Astrocyte of the spinal cord (primary cell): ENCODE measurements at regions not wholly inside any gene's neighbourhood (a gene's known extent, or its start where the extent isn't known, plus 50 kb on each side); places are given as distances from the start of the nearest gene placed in this dataset.

Experiments used
- DNase-seq: peaks from one replicate; pipeline ENCODE4 v3.0.0; 2011; ENCODE audit warnings: low read depth, low spot score
- H3K4me3 ChIP-seq: 2 replicates; pipeline ENCODE4 v1.5.1; 2011; ENCODE audit warnings: low read depth, mild to moderate bottlenecking, low read length, moderate library complexity
- in situ Hi-C: cut with HindIII; loops from 2 replicates; pipeline ENCODE4 v1.10.0; 2017; ENCODE audit warnings: low sequenced_read_pairs
- TF ChIP-seq, protein P1 (sequence below): IDR thresholded peaks from 2 replicates; pipeline ENCODE4 v1.5.1; 2012; ENCODE audit warnings: low read depth, mild to moderate bottlenecking, low read length, inconsistent platforms

DNA sequence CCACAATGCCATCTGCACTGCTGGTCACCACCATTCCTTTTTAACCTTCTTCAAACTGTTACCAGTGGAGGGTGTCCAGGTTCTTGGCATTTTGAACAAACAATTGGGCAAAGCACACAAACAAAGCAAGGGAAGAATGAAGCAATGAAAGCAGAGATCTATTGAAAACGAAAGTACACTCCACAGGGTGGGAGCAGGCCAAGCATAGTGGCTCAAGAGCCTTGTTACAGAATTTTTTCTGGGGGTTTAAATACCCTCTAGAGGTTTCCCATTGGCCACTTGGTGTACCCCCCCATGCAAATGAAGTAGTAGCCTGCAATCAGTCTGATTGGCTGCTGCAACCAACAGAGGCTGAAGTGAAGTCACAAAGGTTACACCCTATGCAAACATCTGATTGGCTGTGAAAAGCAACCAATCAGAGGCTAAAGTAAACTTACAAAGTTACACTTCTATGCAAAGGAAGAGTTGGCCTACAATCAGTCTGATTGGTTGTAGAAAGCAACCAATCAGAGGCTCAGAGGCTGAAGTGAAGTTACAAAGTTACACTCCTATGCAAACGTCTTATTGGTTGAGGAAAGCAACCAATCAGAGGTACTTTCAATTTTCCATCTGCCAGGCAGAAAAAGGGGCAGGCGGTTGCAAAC lies 103.2 kb upstream of the WAC start:
- in situ Hi-C loops: no loop called here
- H3K4me3 ChIP-seq: no peak overlapping the region
- DNase-seq: no peak
- TF ChIP-seq, protein P1, sequence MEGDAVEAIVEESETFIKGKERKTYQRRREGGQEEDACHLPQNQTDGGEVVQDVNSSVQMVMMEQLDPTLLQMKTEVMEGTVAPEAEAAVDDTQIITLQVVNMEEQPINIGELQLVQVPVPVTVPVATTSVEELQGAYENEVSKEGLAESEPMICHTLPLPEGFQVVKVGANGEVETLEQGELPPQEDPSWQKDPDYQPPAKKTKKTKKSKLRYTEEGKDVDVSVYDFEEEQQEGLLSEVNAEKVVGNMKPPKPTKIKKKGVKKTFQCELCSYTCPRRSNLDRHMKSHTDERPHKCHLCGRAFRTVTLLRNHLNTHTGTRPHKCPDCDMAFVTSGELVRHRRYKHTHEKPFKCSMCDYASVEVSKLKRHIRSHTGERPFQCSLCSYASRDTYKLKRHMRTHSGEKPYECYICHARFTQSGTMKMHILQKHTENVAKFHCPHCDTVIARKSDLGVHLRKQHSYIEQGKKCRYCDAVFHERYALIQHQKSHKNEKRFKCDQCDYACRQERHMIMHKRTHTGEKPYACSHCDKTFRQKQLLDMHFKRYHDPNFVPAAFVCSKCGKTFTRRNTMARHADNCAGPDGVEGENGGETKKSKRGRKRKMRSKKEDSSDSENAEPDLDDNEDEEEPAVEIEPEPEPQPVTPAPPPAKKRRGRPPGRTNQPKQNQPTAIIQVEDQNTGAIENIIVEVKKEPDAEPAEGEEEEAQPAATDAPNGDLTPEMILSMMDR: no peak

DNA sequence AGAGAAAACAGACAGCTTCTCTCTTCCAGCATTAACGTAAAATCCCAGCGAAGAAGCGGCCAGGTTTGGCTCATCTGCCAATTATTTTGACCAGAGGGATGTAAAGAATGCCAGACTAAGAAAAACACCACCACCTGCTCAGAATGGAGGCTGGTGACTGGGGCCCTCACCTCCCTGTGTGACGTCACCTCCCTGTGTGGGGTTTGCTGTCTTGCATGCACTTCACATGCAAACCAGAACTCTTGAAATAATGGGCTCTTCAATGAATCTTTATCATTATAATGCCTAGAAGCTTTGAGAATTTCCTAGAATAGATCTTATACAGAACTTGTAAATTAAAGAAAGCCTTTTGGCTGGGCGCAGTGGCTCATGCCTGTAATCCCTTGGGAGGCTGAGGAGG lies 101.8 kb upstream of the WAC start:
- no peak for DNase-seq
- TF ChIP-seq, protein P1: no peak
- H3K4me3 ChIP-seq: no peak overlapping the region
- in situ Hi-C loops: no loop called here

DNA sequence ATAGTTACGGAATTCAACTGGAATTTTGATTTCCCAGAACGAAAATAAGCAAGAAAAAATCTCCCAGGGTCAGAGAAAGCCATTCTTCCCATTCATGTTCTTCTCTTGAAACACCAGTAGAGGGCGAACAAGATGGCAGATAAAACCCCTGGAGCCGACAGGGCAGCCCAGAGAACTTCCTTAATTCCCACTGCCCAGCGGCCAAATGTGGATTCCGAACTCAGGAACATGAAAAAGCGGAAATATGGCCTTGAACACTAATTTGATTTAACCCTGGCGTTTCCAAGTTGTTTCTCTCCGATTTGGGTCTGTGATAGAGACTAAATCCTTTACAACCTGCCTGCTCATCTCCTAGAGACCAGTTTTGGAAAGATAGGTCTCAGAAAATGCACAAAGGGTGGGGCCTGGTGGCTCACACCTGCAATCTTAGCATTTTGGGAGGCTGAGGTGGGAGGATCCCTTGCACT lies 100.7 kb upstream of the WAC start:
- TF ChIP-seq, protein P1: peak; percentile 80
- no peak overlapping the region for H3K4me3 ChIP-seq
- peak; percentile 65 for DNase-seq
- in situ Hi-C loops: no loop called here

DNA sequence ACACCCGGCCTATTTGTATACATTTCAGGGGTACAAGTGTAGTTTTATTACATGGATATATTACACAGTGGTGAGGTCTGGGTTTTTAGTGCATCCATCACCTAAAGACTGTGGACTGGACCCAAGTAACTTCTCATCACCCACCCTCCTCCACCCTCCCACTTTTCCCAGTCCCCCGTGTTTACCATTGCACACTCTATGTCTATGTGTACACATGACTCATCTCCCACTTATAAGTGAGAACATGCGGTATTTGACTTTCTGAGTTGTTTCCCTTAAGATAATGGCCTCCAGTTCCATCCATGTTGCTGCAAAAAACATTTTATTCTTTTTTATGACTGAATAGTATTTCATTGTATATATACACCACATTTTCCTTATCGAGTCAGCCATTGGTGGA lies 98.9 kb upstream of the WAC start:
- in situ Hi-C loops: no loop called here
- DNase-seq: no peak
- H3K4me3 ChIP-seq: no peak overlapping the region
- TF ChIP-seq, protein P1: no peak

DNA sequence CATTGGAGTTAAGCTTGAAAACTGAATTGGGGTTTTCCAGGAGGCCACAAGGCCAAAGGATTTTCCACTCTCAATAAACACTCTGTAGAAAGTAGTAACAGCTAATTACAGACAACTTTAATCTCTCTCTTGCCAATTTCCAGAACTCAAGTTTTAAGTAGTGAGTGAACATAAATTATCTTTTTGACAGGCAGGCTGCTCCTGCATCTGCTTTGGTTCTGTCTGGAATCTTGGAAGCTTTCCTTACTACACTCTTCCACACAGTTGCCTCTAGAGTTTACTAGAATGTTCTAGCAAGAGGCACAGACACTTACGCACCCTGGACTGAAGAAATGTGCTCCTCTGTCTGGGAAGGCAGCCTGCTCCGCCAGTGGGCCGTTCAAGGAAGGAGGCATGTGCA lies 90.5 kb upstream of the WAC start:
- in situ Hi-C loops: no loop called here
- no peak overlapping the region for H3K4me3 ChIP-seq
- TF ChIP-seq, protein P1: no peak
- DNase-seq: no peak

DNA sequence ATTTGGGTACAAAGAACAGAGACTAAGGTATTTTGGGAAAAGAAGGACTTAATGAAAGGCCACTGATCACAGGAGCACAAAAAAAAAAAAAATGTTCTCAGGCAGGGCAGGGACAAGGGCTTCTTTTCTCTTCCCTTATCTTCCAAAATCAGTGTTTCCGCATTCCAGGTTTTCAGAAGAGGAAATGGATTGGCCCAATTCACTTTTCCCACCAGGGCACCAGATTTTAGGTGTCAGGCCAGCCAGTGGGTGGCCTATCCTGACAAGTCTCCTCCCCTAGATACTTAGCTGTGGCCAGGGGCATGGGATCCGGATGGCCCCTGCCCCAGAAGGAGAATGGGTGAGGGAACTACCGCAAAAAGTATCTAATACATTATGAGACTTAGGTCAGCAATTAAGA lies 88.9 kb upstream of the WAC start:
- DNase-seq: no peak
- TF ChIP-seq, protein P1: no peak
- in situ Hi-C loops: no loop called here

DNA sequence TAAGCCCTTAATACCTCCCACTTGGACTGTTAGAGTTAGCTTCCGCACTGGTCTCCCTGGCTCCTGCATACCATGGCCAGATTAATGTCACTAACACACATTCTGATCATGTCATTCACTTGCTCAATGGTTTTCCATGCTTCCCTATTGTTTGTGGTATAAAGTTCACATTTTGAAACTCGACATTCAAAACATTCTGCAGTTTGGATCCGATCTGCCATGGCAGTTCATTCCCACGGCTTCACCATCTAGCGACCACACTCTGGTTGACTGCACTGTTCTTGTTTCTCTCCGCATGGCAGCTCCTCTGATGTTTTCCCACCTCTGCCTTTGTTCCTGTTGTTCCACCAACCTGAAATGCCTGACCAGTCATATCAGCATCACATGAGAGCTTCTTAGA lies 87.4 kb upstream of the WAC start:
- no peak for DNase-seq
- in situ Hi-C loops: no loop called here
- TF ChIP-seq, protein P1: no peak
- H3K4me3 ChIP-seq: no peak overlapping the region

More for the DNA sequence above, 88.9 kb upstream of the WAC start:
- H3K4me3 ChIP-seq: no peak overlapping the region
